Caco-2 (cell line): ENCODE measurements at regions not wholly inside any gene's neighbourhood (a gene's known extent, or its start where the extent isn't known, plus 50 kb on each side); places are given as distances from the start of the nearest gene placed in this dataset.

ENCODE experiments used
- BruUV-seq: library from RNA; stranded (reverse); fragments of 400-500 nt; replicated peaks from 2 replicates; lab custom pipeline; 2021; lab: Mats Ljungman, UMichigan
- CTCF ChIA-PET: fragments of 300-600 bp; sonication (Branson Sonifier 250); formaldehyde crosslinking; loops from one replicate; lab custom pipeline; 2022; ENCODE audit warnings: antibody characterized with exemption; lab: Charles Lee
- POLR2A ChIA-PET: fragments of 300-600 bp; sonication (Branson Sonifier 250); formaldehyde crosslinking; loops from one replicate; lab custom pipeline; 2022; ENCODE audit warnings: antibody characterized with exemption; lab: Charles Lee
- DNase-seq, 2 experiments: peaks; one replicate each; pipeline versions ENCODE4 v3.0.0 to v3.0.0-alpha.2; 2020 to 2022
- H3K27me3 ChIP-seq: replicated peaks from 2 replicates; pipeline ENCODE4 v1.6.0; 2011; ENCODE audit warnings: low read length; ENCODE audit not compliant: control insufficient read depth, insufficient read depth
- H3K36me3 ChIP-seq: 2 replicates; pipeline ENCODE4 v1.5.1; 2011; ENCODE audit warnings: low read length; ENCODE audit not compliant: control insufficient read depth, insufficient read depth
- H3K4me1 ChIP-seq: fragments of 250-450 bp; sonication (Bioruptor Pico); 2 replicates; pipeline ENCODE4 v1.5.1; 2020; ENCODE audit warnings: mild to moderate bottlenecking
- H3K4me3 ChIP-seq: 2 replicates; pipeline ENCODE4 v1.5.1; 2011; ENCODE audit warnings: low read depth, mild to moderate bottlenecking, control low read depth, low read length
- H3K9me3 ChIP-seq: fragments of 250-450 bp; sonication (Bioruptor Pico); 2 replicates; pipeline ENCODE4 v1.5.1; 2020; ENCODE audit warnings: mild to moderate bottlenecking, moderate library complexity
- H3K27ac Mint-ChIP-seq: one replicate; pipeline ENCODE4 v1.8.0; 2022; ENCODE audit warnings: mixed read lengths; ENCODE audit not compliant: unreplicated experiment
- H3K27me3 Mint-ChIP-seq: one replicate; pipeline ENCODE4 v1.8.0; 2022; ENCODE audit warnings: mixed read lengths; ENCODE audit not compliant: insufficient read depth, unreplicated experiment
- H3K36me3 Mint-ChIP-seq: one replicate; pipeline ENCODE4 v1.8.0; 2022; ENCODE audit warnings: mild to moderate bottlenecking, mixed read lengths; ENCODE audit not compliant: insufficient read depth, unreplicated experiment
- H3K4me1 Mint-ChIP-seq: one replicate; pipeline ENCODE4 v1.8.0; 2022; ENCODE audit warnings: low read depth, mixed read lengths; ENCODE audit not compliant: unreplicated experiment
- H3K4me3 Mint-ChIP-seq: one replicate; pipeline ENCODE4 v1.8.0; 2022; ENCODE audit warnings: mild to moderate bottlenecking, moderate library complexity, mixed read lengths; ENCODE audit not compliant: unreplicated experiment
- H3K9me3 Mint-ChIP-seq: one replicate; pipeline ENCODE4 v1.8.0; 2022; ENCODE audit warnings: mixed read lengths; ENCODE audit not compliant: unreplicated experiment
- CTCF ChIP-seq, 2 experiments: fragments of 200-600 bp in 1 of 2; IDR thresholded peaks; 1 replicate in 1 of 2; 2 replicates in 1 of 2; pipeline versions ENCODE4 v1.5.1 to v1.8.0; 2011 to 2022; ENCODE audit warnings: antibody characterized with exemption in 1 of 2, control low read depth in 1 of 2, inconsistent platforms in 1 of 2, low read depth in 1 of 2, low read length in 1 of 2, mild to moderate bottlenecking in 1 of 2, moderate library complexity in 1 of 2; ENCODE audit not compliant: insufficient read depth in 1 of 2, severe bottlenecking in 1 of 2, unreplicated experiment in 1 of 2
- intact Hi-C: fragments of 100-400 bp; cut with micrococcal nuclease; formaldehyde crosslinking; loops from one replicate; pipeline ENCODE4 v1.10.0; 2022; ENCODE audit not compliant: unreplicated experiment

DNA sequence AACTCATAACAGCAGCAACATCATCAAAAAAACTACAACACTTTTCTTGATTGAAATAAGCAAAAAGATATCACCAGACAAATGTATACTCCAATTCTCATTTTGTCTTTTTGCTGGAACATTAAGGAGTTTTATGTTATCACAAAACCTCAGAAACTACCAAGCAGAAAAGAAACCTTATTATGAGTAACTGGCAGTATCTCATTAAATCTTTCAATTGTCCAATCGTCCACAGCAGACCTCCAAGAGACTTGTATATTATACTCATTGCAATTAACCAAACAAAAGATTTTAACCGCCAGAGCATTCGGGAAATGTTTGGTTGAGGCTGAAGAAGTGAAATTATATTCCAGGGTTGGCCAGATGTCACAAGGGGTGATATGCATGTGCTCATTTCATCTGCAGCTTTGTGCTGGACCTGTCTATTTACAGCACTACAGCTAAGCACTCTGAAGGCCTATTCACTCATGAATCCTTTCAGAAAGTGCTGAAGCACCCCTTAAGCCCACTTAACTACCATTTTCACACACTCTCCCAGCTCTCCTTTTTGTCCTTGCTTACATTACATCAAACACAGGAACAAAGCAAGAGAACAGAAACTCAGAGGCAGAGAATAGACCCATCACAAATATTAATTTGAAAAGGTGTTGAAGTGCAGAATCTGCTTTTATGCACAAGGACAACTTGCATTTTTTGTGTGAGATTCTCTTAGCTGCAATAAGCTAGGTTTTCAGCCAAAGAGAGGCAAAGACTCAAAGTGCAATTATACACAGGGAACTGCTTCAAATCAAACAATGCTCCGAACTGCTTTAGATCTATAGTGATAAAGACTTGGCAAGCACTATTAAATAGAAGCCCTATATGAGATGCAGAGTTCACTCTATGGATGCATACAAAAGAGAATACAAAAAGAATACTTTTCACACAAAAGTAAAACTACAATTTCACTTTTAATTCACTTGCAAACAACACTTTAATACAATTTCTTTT, 150.4 kb upstream of the POU5F2 start:
- H3K4me1 ChIP-seq = peaks cover 7% of the 10 kb centered on the region
- ChIA-PET CTCF (no interaction called here), POLR2A (no interaction called here)
- H3K36me3 Mint-ChIP-seq = peaks cover 6% of the 10 kb centered on the region
- no peak for TF ChIP-seq CTCF (IDR thresholded peaks at IDR 0.05; ENCODE audit: insufficient read depth in 1 of 2, low read depth in 1 of 2, low read length in 1 of 2, severe bottlenecking in 1 of 2, unreplicated experiment in 1 of 2)
- no peaks in the 10 kb centered on the region for H3K9me3 Mint-ChIP-seq
- BruUV-seq = no TSS peak
- no peak for DNase-seq
- peak overlapping the region; percentile 23 for H3K27ac Mint-ChIP-seq
- H3K4me1 Mint-ChIP-seq = peaks cover 16% of the 10 kb centered on the region
- no peak overlapping the region for H3K4me3 ChIP-seq
- H3K36me3 ChIP-seq = no peaks in the 10 kb centered on the region
- intact Hi-C loops = loop anchor here (5.0 kb wide), 1 partner anchor 44 kb away; no protein-coding TSS in a partner anchor
- no peaks in the 10 kb centered on the region for H3K27me3 Mint-ChIP-seq
- H3K27me3 ChIP-seq = no peaks in the 10 kb centered on the region
- H3K9me3 ChIP-seq = no peaks in the 10 kb centered on the region
- no peak overlapping the region for H3K4me3 Mint-ChIP-seq

GRCh38 chr5:93890657-93891056, 149.3 kb upstream of the POU5F2 start:
- Histone ChIP-seq H3K4me3 (no peak overlapping the region), H3K9me3 (no peaks in the 10 kb centered on the region), H3K36me3 (no peaks in the 10 kb centered on the region), H3K27me3 (no peaks in the 10 kb centered on the region), H3K4me1 (peaks cover 8% of the 10 kb centered on the region)
- no peak overlapping the region for H3K4me3 Mint-ChIP-seq
- no peaks in the 10 kb centered on the region for H3K9me3 Mint-ChIP-seq
- CTCF ChIA-PET = interaction anchor here (1.0 kb wide), 1 partner anchor 89 kb away, joined by 3 read pairs; no protein-coding TSS in a partner anchor
- POLR2A ChIA-PET = no interaction called here
- intact Hi-C loops = loop anchor here (5.0 kb wide), 1 partner anchor 43 kb away; no protein-coding TSS in a partner anchor
- peaks cover 23% of the 10 kb centered on the region for H3K4me1 Mint-ChIP-seq
- H3K36me3 Mint-ChIP-seq = peaks cover 6% of the 10 kb centered on the region
- TF ChIP-seq CTCF (IDR thresholded peaks at IDR 0.05; ENCODE audit: insufficient read depth in 1 of 2, low read depth in 1 of 2, low read length in 1 of 2, severe bottlenecking in 1 of 2, unreplicated experiment in 1 of 2) = no peak
- no peak for DNase-seq
- H3K27ac Mint-ChIP-seq = peak overlapping the region; percentile 23
- H3K27me3 Mint-ChIP-seq = no peaks in the 10 kb centered on the region
- BruUV-seq = no TSS peak

- ChIA-PET CTCF (no interaction called here), POLR2A (no interaction called here)
- DNase-seq = no peak
- no TSS peak for BruUV-seq
- Histone ChIP-seq H3K36me3 (no peaks in the 10 kb centered on the region), H3K9me3 (no peaks in the 10 kb centered on the region), H3K27me3 (no peaks in the 10 kb centered on the region), H3K4me1 (peaks cover 16% of the 10 kb centered on the region), H3K4me3 (no peak overlapping the region)
- Mint-ChIP-seq H3K4me3 (no peak overlapping the region), H3K27me3 (no peaks in the 10 kb centered on the region), H3K4me1 (peaks cover 23% of the 10 kb centered on the region), H3K36me3 (no peaks in the 10 kb centered on the region), H3K27ac (no peak overlapping the region), H3K9me3 (no peaks in the 10 kb centered on the region)
- intact Hi-C loops = no loop called here
- no peak for TF ChIP-seq CTCF (IDR thresholded peaks at IDR 0.05; ENCODE audit: insufficient read depth in 1 of 2, low read depth in 1 of 2, low read length in 1 of 2, severe bottlenecking in 1 of 2, unreplicated experiment in 1 of 2)
These were observed 146.3 kb upstream of the POU5F2 start for GRCh38 chr5:93887678-93888077.
